HL-60 (cell line): ENCODE measurements at regions not wholly inside any gene's neighbourhood (a gene's known extent, or its start where the extent isn't known, plus 50 kb on each side); places are given as distances from the start of the nearest gene placed in this dataset.

Experiments
- DNase-seq, 2 experiments: peaks; one replicate each; pipeline ENCODE4 v3.0.0-alpha.2; 2010 to 2020; ENCODE audit warnings: low read depth in 1 of 2, low spot score in 1 of 2
- H3K27ac ChIP-seq: fragments of 250-450 bp; sonication (Bioruptor Pico); replicated peaks from 2 replicates; pipeline ENCODE4 v1.5.1; 2020; ENCODE audit warnings: mild to moderate bottlenecking, moderate library complexity
- H3K27me3 ChIP-seq: fragments of 250-450 bp; sonication (Bioruptor Pico); 2 replicates; pipeline ENCODE4 v1.5.1; 2021; ENCODE audit warnings: mild to moderate bottlenecking, moderate library complexity; ENCODE audit not compliant: insufficient read depth, poor library complexity, severe bottlenecking
- H3K4me3 ChIP-seq: replicated peaks from 2 replicates; pipeline ENCODE4 v1.5.1; 2011; ENCODE audit warnings: mild to moderate bottlenecking, control low read depth, low read length; ENCODE audit not compliant: insufficient read depth
- CTCF ChIP-seq: IDR thresholded peaks from one replicate; pipeline ENCODE4 v1.5.1; 2011; ENCODE audit warnings: low read length, control low read depth, inconsistent platforms; ENCODE audit not compliant: insufficient read depth
- GABPA ChIP-seq: IDR thresholded peaks from 2 replicates; pipeline ENCODE4 v1.6.1; 2012; ENCODE audit warnings: low read depth
- POLR2AphosphoS5 ChIP-seq: IDR thresholded peaks from 2 replicates; pipeline ENCODE4 v1.6.1; 2012; ENCODE audit warnings: low read depth
- SPI1 ChIP-seq: IDR thresholded peaks from 2 replicates; pipeline ENCODE4 v1.6.1; 2012; ENCODE audit warnings: low read depth, mild to moderate bottlenecking, borderline replicate concordance
- TF ChIP-seq, protein P1 (sequence below): IDR thresholded peaks from 2 replicates; pipeline ENCODE4 v1.6.1; 2012; ENCODE audit warnings: low read depth; ENCODE audit not compliant: insufficient replicate concordance

DNA sequence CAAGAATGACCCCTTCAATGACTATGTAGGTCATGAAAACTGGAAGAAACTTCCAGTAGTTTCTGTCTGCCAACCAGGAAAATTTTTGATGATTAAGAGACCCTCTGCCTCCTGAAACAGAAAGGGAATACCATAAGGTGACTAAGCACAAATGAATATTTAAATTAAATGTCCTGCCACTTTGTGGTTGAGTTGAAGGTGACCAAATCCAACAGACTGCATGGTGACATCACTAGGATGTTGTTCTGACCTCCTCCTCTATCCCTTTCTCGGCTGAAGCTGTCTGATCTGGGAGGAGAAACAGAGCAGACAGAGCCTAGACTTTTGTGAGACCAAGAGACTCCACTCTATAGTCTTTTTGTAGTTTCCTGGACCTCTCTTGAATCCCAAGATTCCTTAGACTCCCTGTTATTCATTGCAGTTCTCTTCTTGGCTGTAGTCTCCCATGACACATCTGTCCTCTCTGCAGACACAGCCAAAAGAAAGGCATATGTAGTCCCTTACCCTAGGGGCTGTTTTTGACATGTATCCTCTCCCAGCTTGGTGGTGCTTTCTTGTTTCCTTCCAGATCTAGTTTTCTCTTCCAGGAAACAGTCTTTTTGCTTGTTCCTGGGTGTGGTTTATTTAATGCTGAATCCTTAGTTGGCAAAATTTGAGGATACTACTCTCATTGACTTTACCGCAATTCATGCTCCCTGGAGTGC is 55.2 kb upstream of the UBE3A start:
- no peak for TF ChIP-seq POLR2AphosphoS5
- TF ChIP-seq SPI1 = no peak
- TF ChIP-seq, protein P1, sequence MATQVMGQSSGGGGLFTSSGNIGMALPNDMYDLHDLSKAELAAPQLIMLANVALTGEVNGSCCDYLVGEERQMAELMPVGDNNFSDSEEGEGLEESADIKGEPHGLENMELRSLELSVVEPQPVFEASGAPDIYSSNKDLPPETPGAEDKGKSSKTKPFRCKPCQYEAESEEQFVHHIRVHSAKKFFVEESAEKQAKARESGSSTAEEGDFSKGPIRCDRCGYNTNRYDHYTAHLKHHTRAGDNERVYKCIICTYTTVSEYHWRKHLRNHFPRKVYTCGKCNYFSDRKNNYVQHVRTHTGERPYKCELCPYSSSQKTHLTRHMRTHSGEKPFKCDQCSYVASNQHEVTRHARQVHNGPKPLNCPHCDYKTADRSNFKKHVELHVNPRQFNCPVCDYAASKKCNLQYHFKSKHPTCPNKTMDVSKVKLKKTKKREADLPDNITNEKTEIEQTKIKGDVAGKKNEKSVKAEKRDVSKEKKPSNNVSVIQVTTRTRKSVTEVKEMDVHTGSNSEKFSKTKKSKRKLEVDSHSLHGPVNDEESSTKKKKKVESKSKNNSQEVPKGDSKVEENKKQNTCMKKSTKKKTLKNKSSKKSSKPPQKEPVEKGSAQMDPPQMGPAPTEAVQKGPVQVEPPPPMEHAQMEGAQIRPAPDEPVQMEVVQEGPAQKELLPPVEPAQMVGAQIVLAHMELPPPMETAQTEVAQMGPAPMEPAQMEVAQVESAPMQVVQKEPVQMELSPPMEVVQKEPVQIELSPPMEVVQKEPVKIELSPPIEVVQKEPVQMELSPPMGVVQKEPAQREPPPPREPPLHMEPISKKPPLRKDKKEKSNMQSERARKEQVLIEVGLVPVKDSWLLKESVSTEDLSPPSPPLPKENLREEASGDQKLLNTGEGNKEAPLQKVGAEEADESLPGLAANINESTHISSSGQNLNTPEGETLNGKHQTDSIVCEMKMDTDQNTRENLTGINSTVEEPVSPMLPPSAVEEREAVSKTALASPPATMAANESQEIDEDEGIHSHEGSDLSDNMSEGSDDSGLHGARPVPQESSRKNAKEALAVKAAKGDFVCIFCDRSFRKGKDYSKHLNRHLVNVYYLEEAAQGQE = no peak
- no peak for TF ChIP-seq CTCF
- TF ChIP-seq GABPA = no peak
- no peak overlapping the region for H3K4me3 ChIP-seq
- DNase-seq = no peak

GRCh38 chr15:25492315-25492714 is 53.5 kb upstream of the UBE3A start:
- TF ChIP-seq, protein P1 = no peak
- TF ChIP-seq POLR2AphosphoS5 (no peak), CTCF (no peak)

More for the DNA sequence above, 55.2 kb upstream of the UBE3A start:
- Histone ChIP-seq H3K27ac (no peak overlapping the region), H3K27me3 (no peaks in the 10 kb centered on the region)

More at GRCh38 chr15:25492315-25492714, 53.5 kb upstream of the UBE3A start:
- no peaks in the 10 kb centered on the region for H3K27me3 ChIP-seq
- H3K4me3 ChIP-seq = no peak overlapping the region
- no peak for DNase-seq
- no peak overlapping the region for H3K27ac ChIP-seq
